GM12878 (cell line): ENCODE measurements at regions not wholly inside any gene's neighbourhood (a gene's known extent, or its start where the extent isn't known, plus 50 kb on each side); places are given as distances from the start of the nearest gene placed in this dataset.

Experiments
- HDAC2 ChIP-seq: fragments of 200-600 bp; sonication (generic); IDR thresholded peaks from 2 replicates; pipeline ENCODE4 v1.6.1; 2017
- KAT2A ChIP-seq: conservative IDR thresholded peaks from 2 replicates; pipeline ENCODE4 v1.6.1; 2011; ENCODE audit warnings: low read depth, low read length; ENCODE audit not compliant: control insufficient read depth
- KLF5 ChIP-seq: fragments of 450-650 bp; IDR thresholded peaks from 2 replicates; pipeline ENCODE4 v1.6.1; 2014; ENCODE audit warnings: mild to moderate bottlenecking; ENCODE audit not compliant: partially characterized antibody
- MEF2B ChIP-seq: fragments of 450-650 bp; IDR thresholded peaks from 2 replicates; pipeline ENCODE4 v1.6.1; 2018; ENCODE audit warnings: mild to moderate bottlenecking, moderate library complexity; ENCODE audit not compliant: partially characterized antibody, poor library complexity, severe bottlenecking
- YY1 ChIP-seq: IDR thresholded peaks from 2 replicates; pipeline ENCODE4 v1.6.1; 2011; ENCODE audit warnings: low read depth, mild to moderate bottlenecking, low read length
- TF ChIP-seq, protein P1 (sequence below): fragments of 450-650 bp; conservative IDR thresholded peaks from 2 replicates; pipeline ENCODE4 v1.6.1; 2017; ENCODE audit warnings: mild to moderate bottlenecking, moderate library complexity
- TF ChIP-seq, protein P2 (sequence below): fragments of 450-650 bp; IDR thresholded peaks from 2 replicates; pipeline ENCODE4 v1.6.1; 2017; ENCODE audit warnings: mild to moderate bottlenecking, moderate library complexity
- TF ChIP-seq, protein P3 (sequence below): IDR thresholded peaks from 2 replicates; pipeline ENCODE4 v1.6.1; 2011; ENCODE audit warnings: low read depth, mild to moderate bottlenecking, low read length, moderate library complexity, borderline replicate concordance; ENCODE audit errors: extremely low read depth
- TF ChIP-seq, protein P4 (sequence below): fragments of 150-350 bp; IDR thresholded peaks from 2 replicates; pipeline ENCODE4 v1.6.1; 2014; ENCODE audit warnings: mild to moderate bottlenecking, low read depth, low read length
- TF ChIP-seq, protein P5 (sequence below): fragments of 150-350 bp; IDR thresholded peaks from 2 replicates; pipeline ENCODE4 v1.6.1; 2016; ENCODE audit warnings: low read depth, low read length

DNA sequence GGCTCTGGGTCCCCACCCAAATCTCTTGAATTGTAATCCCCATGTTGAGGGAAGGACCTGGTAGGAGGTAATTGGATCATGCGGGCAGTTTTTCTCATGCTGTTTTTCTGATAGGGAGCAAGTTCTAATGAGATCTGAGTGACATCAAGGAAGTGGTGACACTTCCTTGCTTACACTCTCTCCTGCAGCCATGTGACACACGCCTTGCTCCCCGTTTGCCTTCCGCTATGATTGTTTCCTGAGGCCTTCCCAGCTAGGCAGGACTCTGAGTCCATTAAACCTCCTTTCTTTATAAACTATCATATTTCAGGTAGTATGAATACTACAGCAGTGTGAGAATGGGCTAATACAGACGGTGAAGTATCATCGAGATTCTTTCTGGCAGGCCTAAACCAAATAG, 1040.4 kb upstream of the MIR17HG start (continued):
- TF ChIP-seq, protein P1, sequence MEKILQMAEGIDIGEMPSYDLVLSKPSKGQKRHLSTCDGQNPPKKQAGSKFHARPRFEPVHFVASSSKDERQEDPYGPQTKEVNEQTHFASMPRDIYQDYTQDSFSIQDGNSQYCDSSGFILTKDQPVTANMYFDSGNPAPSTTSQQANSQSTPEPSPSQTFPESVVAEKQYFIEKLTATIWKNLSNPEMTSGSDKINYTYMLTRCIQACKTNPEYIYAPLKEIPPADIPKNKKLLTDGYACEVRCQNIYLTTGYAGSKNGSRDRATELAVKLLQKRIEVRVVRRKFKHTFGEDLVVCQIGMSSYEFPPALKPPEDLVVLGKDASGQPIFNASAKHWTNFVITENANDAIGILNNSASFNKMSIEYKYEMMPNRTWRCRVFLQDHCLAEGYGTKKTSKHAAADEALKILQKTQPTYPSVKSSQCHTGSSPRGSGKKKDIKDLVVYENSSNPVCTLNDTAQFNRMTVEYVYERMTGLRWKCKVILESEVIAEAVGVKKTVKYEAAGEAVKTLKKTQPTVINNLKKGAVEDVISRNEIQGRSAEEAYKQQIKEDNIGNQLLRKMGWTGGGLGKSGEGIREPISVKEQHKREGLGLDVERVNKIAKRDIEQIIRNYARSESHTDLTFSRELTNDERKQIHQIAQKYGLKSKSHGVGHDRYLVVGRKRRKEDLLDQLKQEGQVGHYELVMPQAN, result no peak
- TF ChIP-seq, protein P2, sequence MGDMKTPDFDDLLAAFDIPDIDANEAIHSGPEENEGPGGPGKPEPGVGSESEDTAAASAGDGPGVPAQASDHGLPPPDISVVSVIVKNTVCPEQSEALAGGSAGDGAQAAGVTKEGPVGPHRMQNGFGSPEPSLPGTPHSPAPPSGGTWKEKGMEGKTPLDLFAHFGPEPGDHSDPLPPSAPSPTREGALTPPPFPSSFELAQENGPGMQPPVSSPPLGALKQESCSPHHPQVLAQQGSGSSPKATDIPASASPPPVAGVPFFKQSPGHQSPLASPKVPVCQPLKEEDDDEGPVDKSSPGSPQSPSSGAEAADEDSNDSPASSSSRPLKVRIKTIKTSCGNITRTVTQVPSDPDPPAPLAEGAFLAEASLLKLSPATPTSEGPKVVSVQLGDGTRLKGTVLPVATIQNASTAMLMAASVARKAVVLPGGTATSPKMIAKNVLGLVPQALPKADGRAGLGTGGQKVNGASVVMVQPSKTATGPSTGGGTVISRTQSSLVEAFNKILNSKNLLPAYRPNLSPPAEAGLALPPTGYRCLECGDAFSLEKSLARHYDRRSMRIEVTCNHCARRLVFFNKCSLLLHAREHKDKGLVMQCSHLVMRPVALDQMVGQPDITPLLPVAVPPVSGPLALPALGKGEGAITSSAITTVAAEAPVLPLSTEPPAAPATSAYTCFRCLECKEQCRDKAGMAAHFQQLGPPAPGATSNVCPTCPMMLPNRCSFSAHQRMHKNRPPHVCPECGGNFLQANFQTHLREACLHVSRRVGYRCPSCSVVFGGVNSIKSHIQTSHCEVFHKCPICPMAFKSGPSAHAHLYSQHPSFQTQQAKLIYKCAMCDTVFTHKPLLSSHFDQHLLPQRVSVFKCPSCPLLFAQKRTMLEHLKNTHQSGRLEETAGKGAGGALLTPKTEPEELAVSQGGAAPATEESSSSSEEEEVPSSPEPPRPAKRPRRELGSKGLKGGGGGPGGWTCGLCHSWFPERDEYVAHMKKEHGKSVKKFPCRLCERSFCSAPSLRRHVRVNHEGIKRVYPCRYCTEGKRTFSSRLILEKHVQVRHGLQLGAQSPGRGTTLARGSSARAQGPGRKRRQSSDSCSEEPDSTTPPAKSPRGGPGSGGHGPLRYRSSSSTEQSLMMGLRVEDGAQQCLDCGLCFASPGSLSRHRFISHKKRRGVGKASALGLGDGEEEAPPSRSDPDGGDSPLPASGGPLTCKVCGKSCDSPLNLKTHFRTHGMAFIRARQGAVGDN, result no peak
- TF ChIP-seq MEF2B, result no peak
- TF ChIP-seq, protein P3, sequence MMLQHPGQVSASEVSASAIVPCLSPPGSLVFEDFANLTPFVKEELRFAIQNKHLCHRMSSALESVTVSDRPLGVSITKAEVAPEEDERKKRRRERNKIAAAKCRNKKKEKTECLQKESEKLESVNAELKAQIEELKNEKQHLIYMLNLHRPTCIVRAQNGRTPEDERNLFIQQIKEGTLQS, result no peak
- TF ChIP-seq KAT2A, result no peak
- TF ChIP-seq, protein P4, sequence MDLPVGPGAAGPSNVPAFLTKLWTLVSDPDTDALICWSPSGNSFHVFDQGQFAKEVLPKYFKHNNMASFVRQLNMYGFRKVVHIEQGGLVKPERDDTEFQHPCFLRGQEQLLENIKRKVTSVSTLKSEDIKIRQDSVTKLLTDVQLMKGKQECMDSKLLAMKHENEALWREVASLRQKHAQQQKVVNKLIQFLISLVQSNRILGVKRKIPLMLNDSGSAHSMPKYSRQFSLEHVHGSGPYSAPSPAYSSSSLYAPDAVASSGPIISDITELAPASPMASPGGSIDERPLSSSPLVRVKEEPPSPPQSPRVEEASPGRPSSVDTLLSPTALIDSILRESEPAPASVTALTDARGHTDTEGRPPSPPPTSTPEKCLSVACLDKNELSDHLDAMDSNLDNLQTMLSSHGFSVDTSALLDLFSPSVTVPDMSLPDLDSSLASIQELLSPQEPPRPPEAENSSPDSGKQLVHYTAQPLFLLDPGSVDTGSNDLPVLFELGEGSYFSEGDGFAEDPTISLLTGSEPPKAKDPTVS, result no peak
- no peak for TF ChIP-seq YY1
- no peak for TF ChIP-seq HDAC2
- TF ChIP-seq, protein P5, sequence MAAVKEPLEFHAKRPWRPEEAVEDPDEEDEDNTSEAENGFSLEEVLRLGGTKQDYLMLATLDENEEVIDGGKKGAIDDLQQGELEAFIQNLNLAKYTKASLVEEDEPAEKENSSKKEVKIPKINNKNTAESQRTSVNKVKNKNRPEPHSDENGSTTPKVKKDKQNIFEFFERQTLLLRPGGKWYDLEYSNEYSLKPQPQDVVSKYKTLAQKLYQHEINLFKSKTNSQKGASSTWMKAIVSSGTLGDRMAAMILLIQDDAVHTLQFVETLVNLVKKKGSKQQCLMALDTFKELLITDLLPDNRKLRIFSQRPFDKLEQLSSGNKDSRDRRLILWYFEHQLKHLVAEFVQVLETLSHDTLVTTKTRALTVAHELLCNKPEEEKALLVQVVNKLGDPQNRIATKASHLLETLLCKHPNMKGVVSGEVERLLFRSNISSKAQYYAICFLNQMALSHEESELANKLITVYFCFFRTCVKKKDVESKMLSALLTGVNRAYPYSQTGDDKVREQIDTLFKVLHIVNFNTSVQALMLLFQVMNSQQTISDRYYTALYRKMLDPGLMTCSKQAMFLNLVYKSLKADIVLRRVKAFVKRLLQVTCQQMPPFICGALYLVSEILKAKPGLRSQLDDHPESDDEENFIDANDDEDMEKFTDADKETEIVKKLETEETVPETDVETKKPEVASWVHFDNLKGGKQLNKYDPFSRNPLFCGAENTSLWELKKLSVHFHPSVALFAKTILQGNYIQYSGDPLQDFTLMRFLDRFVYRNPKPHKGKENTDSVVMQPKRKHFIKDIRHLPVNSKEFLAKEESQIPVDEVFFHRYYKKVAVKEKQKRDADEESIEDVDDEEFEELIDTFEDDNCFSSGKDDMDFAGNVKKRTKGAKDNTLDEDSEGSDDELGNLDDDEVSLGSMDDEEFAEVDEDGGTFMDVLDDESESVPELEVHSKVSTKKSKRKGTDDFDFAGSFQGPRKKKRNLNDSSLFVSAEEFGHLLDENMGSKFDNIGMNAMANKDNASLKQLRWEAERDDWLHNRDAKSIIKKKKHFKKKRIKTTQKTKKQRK, result no peak
- no peak for TF ChIP-seq KLF5
